Heart left ventricle (tissue), 16 donors: ENCODE measurements at regions not wholly inside any gene's neighbourhood (a gene's known extent, or its start where the extent isn't known, plus 50 kb on each side); places are given as distances from the start of the nearest gene placed in this dataset.

Experiments used
- ATAC-seq, 4 donors: fragments of 200-7000 bp; cut with Tn5 transposase; one replicate each; pipeline ENCODE4 v1.9.1; 2020 to 2022; ENCODE audit warnings: moderate library complexity in 4 of 4, mild to moderate bottlenecking in 3 of 4, moderate number of reproducible peaks in 1 of 4
- DNase-seq, 5 donors: peaks; one replicate each; pipeline ENCODE4 v3.0.0-alpha.2; 2020
- H3K27ac ChIP-seq, 12 donors: fragments of 200-600 bp; sonication (generic) in 4 of 12; one replicate each; pipeline versions ENCODE4 v1.5.0 to v1.8.0; 2016 to 2022; ENCODE audit warnings: mild to moderate bottlenecking in 2 of 12
- H3K27me3 ChIP-seq, 9 donors: fragments of 200-600 bp; sonication (generic) in 2 of 9; one replicate each; pipeline versions ENCODE4 v1.5.1 to v1.8.0; 2016 to 2022; ENCODE audit warnings: mild to moderate bottlenecking in 3 of 9
- H3K36me3 ChIP-seq, 9 donors: fragments of 200-600 bp; sonication (generic) in 2 of 9; one replicate each; pipeline versions ENCODE4 v1.5.0 to v1.8.0; 2018 to 2022; ENCODE audit warnings: mild to moderate bottlenecking in 2 of 9
- H3K4me1 ChIP-seq, 12 donors: fragments of 200-600 bp; sonication (generic) in 4 of 12; one replicate each; pipeline versions ENCODE4 v1.5.0 to v1.8.0; 2016 to 2022; ENCODE audit warnings: mild to moderate bottlenecking in 3 of 12
- H3K4me3 ChIP-seq, 12 donors: fragments of 200-600 bp; sonication (generic) in 4 of 12; one replicate each; pipeline versions ENCODE4 v1.5.0 to v1.8.0; 2017 to 2022; ENCODE audit warnings: mild to moderate bottlenecking in 9 of 12, moderate library complexity in 4 of 12
- H3K9me3 ChIP-seq, 12 donors: fragments of 200-600 bp; sonication (generic) in 4 of 12; one replicate each; pipeline versions ENCODE4 v1.5.0 to v1.8.0; 2016 to 2022; ENCODE audit warnings: mild to moderate bottlenecking in 1 of 12
- CTCF ChIP-seq, 12 donors: fragments of 200-600 bp; sonication (generic) in 4 of 12; IDR thresholded peaks; one replicate each; pipeline versions ENCODE4 v1.5.0 to v1.8.0; 2018 to 2022; ENCODE audit warnings: antibody characterized with exemption in 12 of 12, mild to moderate bottlenecking in 5 of 12
- POLR2A ChIP-seq, 2 donors: fragments of 450-650 bp; IDR thresholded peaks; one replicate each; pipeline ENCODE4 v1.6.1; 2017; ENCODE audit warnings: antibody characterized with exemption in 2 of 2, mild to moderate bottlenecking in 2 of 2, moderate library complexity in 2 of 2
- WGBS, 4 donors: extraction: QIAGEN DNeasy Blood & Tissue Kit in 2 of 4; methylation state at CpG; one replicate each; pipeline versions ENCODE4 v1.1.5 to v1.1.7; 2013 to 2018; 5-methylcytosine and 5-hydroxymethylcytosine counted together
- intact Hi-C, 10 donors: fragments of 100-400 bp; cut with DNase I; formaldehyde crosslinking; loops; one replicate each; pipeline versions ENCODE4 v1.11.1 to v1.14.2; 2022
- donor health status: ischemic (EF 13 %, LVEDD 7.1; RV severe dilation, severe dysfunction).
- donor health status: healthy with polysubstance abuse.
- donor health status: DM: no; HTN: yes; CAD: no.
- donor health status: DM: no; HTN: no; CAD: no.
- donor health status: ischemic (EF 25% LVEDD 6.9; RV normal size, moderate dysfunction).
- donor health status: ischemic (EF 25% LVEDD 5.7; RV mildly dilated, moderate dysfunction).
- donor health status: healthy.
- donor health status: DM: yes; HTN: yes; CAD: no.
- donor health status: ischemic (EF 35%, LVEDD 5.7; RV mildly dilated, moderate dysfunction).
- donor health status: nonischemic (EF 11% LVEDD 7.7; RV severe dilation, severe dysfunction).
- donor health status: DM: yes; HTN: yes; CAD: no.
- donor health status: PGD.
- donor health status: ischemic (EF 29% LVEDD 5.4; RV normal size, mild dysfunction).
- donor health status: nonischemic (EF 23%, LVEDD 6.1; RV moderate dilation, normal function).

GRCh38 chr4:3713817-3714641, 52.2 kb upstream of the ADRA2C start:
- DNase-seq: peak in 2 of 5 donors; percentile 21 to 36
- WGBS, 4 donors: 85 to 91% (median 90%) methylated on average over 12 to 13 of the region's 13 CpGs
- TF ChIP-seq CTCF (IDR thresholded peaks at IDR 0.05) (no peak), POLR2A (IDR thresholded peaks at IDR 0.05) (no peak)

GRCh38 chr4:3713346-3713745, 52.8 kb upstream of the ADRA2C start:
- H3K9me3 ChIP-seq: peaks cover 0 to 5% (median under 1%) of the 10 kb centered on the region in 12 donors
- ATAC-seq: no peak
- DNase-seq: peak in 1 of 5 donors; percentile 20
- H3K4me3 ChIP-seq: no peak overlapping the region
- 79 to 86% (median 80%) methylated on average over 4 to 7 of the region's 7 CpGs for WGBS, 4 donors
- H3K36me3 ChIP-seq: no peaks in the 10 kb centered on the region
- H3K27ac ChIP-seq: no peak overlapping the region
- TF ChIP-seq POLR2A (IDR thresholded peaks at IDR 0.05): no peak
- no peak for TF ChIP-seq CTCF (IDR thresholded peaks at IDR 0.05)
- intact Hi-C loops: no loop called here
- peaks cover 0 to 2% (median under 1%) of the 10 kb centered on the region in 12 donors for H3K4me1 ChIP-seq
- peaks cover 0 to 14% (median 3%) of the 10 kb centered on the region in 9 donors for H3K27me3 ChIP-seq

More at GRCh38 chr4:3713817-3714641, 52.2 kb upstream of the ADRA2C start:
- peaks cover 0 to 20% (median 3%) of the 10 kb centered on the region in 9 donors for H3K27me3 ChIP-seq
- H3K4me3 ChIP-seq: no peak overlapping the region
- peaks cover 0 to 9% (median 3%) of the 10 kb centered on the region in 12 donors for H3K9me3 ChIP-seq
- H3K4me1 ChIP-seq: no peaks in the 10 kb centered on the region
- H3K27ac ChIP-seq: no peak overlapping the region
- no peaks in the 10 kb centered on the region for H3K36me3 ChIP-seq
- intact Hi-C loops: no loop called here
- peak in 1 of 4 donors; percentile 14 for ATAC-seq

GRCh38 chr4:3712936-3713335, 53.2 kb upstream of the ADRA2C start:
- ATAC-seq: no peak
- DNase-seq: peak in 2 of 5 donors; percentile 8 to 57
- TF ChIP-seq POLR2A (IDR thresholded peaks at IDR 0.05) (no peak), CTCF (IDR thresholded peaks at IDR 0.05) (no peak)
- H3K4me1 ChIP-seq: peaks cover 0 to 7% (median 3%) of the 10 kb centered on the region in 12 donors
- peaks cover 0 to 1% (median 0%) of the 10 kb centered on the region in 12 donors for H3K9me3 ChIP-seq
- H3K27ac ChIP-seq: no peak overlapping the region
- WGBS, 4 donors: 82 to 95% (median 87%) methylated on average over 7 to 20 of the region's 20 CpGs
- no peak overlapping the region for H3K4me3 ChIP-seq
- H3K27me3 ChIP-seq: peaks cover 0 to 9% (median 3%) of the 10 kb centered on the region in 9 donors
- intact Hi-C loops: no loop called here
- H3K36me3 ChIP-seq: no peaks in the 10 kb centered on the region

GRCh38 chr4:3712112-3712805, 53.9 kb upstream of the ADRA2C start:
- 68 to 86% (median 77%) methylated on average over 10 to 12 of the region's 12 CpGs for WGBS, 4 donors
- Histone ChIP-seq H3K27ac (no peak overlapping the region), H3K27me3 (peaks cover 0 to 8% (median 3%) of the 10 kb centered on the region in 9 donors), H3K36me3 (no peaks in the 10 kb centered on the region), H3K4me1 (peaks cover 0 to 12% (median 5%) of the 10 kb centered on the region in 12 donors), H3K4me3 (no peak overlapping the region), H3K9me3 (no peaks in the 10 kb centered on the region)
- TF ChIP-seq POLR2A (IDR thresholded peaks at IDR 0.05) (no peak), CTCF (IDR thresholded peaks at IDR 0.05) (no peak)
- peak in 2 of 5 donors; percentile 14 to 39 for DNase-seq
- intact Hi-C loops: no loop called here
- no peak for ATAC-seq
